GM18498 (cell line): ENCODE measurements at regions not wholly inside any gene's neighbourhood (a gene's known extent, or its start where the extent isn't known, plus 50 kb on each side); places are given as distances from the start of the nearest gene placed in this dataset.

ENCODE experiments used
- ATAC-seq: cut with Tn5 transposase; IDR thresholded peaks from one replicate; pipeline ENCODE4 v1.9.1; 2021; ENCODE audit warnings: mild to moderate bottlenecking, moderate library complexity; ENCODE audit not compliant: unreplicated experiment

GRCh38 chr3:130259166-130259874 is 86.2 kb upstream of the COL6A5 start:
- no peak for ATAC-seq

DNA sequence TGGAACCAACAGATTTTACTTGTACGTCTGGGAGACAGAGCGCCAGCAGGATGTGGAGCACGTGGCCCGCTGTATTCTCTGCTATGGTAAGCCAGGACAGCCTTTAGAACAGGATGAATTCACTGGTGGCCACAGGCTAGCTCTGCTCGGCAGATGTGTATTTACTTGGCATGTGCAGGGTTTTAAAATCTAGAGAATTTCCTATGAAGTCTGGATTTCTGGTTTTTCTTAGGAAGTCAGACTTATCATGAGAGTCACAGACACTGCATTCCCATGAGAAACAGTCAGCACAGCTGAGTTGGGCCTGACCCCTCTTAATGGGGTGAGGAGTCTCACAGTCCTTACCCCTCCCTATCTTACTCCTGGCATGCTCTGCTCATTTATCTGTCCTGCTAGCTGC is 84.6 kb upstream of the COL6A5 start:
- no peak for ATAC-seq

DNA sequence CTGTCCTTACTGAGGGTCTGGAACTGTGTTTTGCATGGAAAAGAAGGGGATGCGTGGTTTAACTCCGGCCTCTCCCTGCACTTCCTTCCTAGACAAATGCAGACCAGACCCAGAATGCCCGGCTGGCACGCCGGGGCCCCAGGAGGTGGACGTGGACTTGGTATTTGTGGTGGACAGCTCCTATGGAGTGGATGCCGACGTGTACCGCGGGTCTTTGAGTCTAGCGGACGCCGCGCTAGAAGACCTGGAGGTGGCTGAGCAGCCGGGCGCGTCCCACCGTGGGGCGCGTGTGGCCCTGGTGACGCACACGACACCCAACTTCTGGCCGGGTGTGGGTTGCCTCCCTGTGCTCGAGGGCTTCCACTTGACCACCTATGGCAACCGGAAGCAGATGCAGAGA is 81.8 kb upstream of the COL6A5 start:
- ATAC-seq, result no peak

DNA sequence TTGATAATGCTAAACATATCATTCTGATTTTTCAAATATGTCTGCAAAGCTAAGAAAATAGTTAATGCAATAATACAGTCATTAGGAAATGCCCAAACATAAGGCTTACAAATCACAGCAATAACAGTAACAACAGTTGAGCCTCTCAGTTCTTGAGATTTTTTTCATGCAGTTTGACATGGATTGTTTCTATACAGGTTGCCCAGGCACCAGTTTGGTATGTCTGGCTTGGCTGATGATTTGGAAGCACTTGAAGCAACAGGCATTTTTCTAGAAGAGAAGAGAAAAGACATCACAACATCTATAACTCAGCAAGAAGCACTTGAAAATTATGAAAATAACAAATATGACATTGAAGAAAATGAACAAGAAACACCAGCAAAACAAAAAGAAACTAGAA is 78.7 kb upstream of the COL6A5 start:
- no peak for ATAC-seq

DNA sequence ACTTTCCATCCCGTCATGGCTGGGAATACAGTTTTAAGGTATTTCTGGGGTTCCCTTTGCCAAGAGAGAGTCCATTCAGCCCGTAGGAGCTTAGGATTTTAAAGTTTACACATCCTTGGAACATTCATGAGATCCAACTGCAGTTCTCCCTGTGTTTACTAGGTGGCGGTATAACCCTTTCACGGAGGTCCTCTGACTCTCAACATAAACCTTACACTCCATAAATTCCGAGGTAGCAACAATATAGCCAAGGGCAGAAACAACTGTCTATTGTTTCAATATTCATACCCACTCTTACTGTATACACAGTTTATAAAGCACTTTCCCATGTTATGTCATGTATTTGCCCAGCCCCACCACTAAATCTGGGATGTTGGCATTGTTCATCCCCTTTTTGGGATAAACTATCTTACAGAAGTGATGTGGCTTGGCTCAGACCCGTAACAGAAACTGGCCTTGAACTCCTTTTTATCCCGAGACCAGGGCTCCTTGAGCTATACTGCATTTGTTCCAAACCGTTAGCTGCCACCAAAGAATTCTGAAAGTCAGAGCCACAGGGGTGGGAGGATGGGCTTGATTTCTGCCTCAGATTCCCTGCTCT is 69.2 kb upstream of the COL6A5 start:
- ATAC-seq, result peak; percentile 64

DNA sequence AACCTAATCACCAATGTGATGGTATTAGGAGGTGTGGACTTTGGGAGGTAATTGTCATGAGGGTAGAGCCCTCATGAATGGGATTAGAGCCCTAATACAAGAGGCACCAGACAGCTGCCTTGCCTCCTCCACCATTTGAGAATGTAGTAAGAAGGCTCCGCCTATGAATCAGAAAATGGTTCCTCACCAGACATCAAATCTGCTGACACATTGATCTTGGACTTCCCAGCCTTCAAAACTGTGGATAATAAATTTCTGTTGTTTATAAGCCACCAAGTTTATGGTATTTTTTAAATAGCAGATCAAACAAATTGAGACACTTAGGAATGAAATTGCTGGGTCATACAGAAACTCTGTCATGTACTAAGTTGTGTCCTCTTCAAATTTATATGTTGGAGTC is 56.8 kb upstream of the COL6A5 start:
- no peak for ATAC-seq

DNA sequence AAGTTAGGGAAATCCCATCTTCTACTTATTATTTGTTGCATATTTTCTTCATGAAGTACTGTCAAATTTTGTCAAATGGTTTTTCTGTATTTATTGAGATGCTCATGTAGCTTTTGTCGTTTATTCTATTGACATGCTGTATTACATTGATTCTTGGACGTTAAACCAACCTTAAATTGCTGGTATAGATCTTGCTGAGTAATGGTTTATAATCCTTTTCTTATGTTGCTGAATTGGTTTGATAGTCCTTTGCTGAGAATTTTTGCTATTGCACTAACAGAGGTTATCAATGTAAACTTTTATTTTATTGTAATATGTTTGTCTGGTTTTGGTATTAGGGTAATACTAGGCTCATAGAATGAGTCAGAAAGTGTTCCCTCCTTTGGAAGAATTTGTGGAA is 54.3 kb upstream of the COL6A5 start:
- ATAC-seq, result no peak

GRCh38 chr3:130293247-130293646 is 52.2 kb upstream of the COL6A5 start:
- no peak for ATAC-seq
